ENCODE measurements at regions not wholly inside any gene's neighbourhood (a gene's known extent, or its start where the extent isn't known, plus 50 kb on each side); places are given as distances from the start of the nearest gene placed in this dataset.

DNA sequence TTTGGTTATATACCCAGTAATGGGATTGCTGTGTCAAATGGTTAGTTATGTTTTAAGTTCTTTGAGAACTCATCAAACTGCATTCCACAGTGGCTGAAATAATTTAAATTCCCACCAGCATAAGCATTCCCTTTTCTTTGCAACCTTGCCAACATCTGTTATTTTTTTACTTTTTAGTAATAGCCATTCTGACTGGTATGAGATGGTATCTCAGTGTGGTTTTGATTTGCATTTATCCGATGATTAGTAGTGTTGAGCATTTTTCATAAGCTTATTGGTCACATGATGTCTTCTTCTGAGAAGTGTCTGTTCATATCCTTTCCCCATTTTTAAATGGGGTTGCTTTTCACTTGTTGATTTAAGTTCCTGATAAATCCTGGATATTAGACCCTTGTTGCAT lies 435.7 kb upstream of the RIOK2 start:
- H3K9me3 Mint-ChIP-seq, result peaks cover 3 to 4% of the 10 kb centered on the region in 2 donors
- ATAC-seq (replicated peaks in 1 of 2) (no peak), DNase-seq (no peak)
- no peaks in the 10 kb centered on the region for H3K27me3 Mint-ChIP-seq (ENCODE audit: low read depth)
- no peaks in the 10 kb centered on the region for H3K36me3 Mint-ChIP-seq (ENCODE audit: insufficient read depth in 2 of 2)
- no peak overlapping the region for H3K27ac Mint-ChIP-seq
- H3K4me3 Mint-ChIP-seq, result no peak overlapping the region
- H3K4me1 Mint-ChIP-seq (ENCODE audit: low read depth), result no peaks in the 10 kb centered on the region

- DNase-seq (no peak), ATAC-seq (replicated peaks in 1 of 2) (no peak)
- peaks cover 2 to 4% of the 10 kb centered on the region in 2 donors for H3K9me3 Mint-ChIP-seq
- H3K27me3 Mint-ChIP-seq (ENCODE audit: low read depth), result no peaks in the 10 kb centered on the region
- no peak overlapping the region for H3K27ac Mint-ChIP-seq
- no peaks in the 10 kb centered on the region for H3K36me3 Mint-ChIP-seq (ENCODE audit: insufficient read depth in 2 of 2)
- no peak overlapping the region for H3K4me3 Mint-ChIP-seq
- H3K4me1 Mint-ChIP-seq (ENCODE audit: low read depth), result no peaks in the 10 kb centered on the region
Measured at GRCh38 chr5:97623441-97623840, 440.4 kb upstream of the RIOK2 start.

GRCh38 chr5:97624886-97625285 lies 441.8 kb upstream of the RIOK2 start:
- H3K27ac Mint-ChIP-seq, result no peak overlapping the region
- no peak for ATAC-seq (replicated peaks in 1 of 2)
- no peak for DNase-seq

DNA sequence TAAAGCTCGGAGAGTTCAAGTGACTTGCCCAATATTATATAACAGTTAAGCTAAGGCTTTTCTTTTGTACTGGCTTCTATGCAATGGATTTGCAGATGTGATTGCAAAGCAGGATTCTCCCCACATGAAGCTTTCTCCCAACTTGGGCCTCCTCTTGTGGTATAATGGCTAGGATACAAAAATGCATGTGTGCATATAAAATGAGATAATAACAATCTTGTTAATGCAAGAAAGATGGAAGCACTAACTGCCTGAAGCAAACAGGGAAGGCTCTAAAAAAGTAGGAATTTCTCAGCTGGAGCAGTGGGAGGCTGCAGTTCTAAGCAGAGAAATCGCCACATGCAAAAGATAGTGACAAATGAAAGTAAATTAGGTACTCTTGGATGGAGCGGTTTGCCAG lies 444.2 kb upstream of the RIOK2 start:
- ATAC-seq (replicated peaks in 1 of 2) (no peak), DNase-seq (no peak)
- Mint-ChIP-seq H3K27me3 (ENCODE audit: low read depth) (no peaks in the 10 kb centered on the region), H3K9me3 (peaks cover 0 to 2% of the 10 kb centered on the region in 2 donors), H3K4me3 (no peak overlapping the region), H3K27ac (no peak overlapping the region), H3K36me3 (ENCODE audit: insufficient read depth in 2 of 2) (no peaks in the 10 kb centered on the region), H3K4me1 (ENCODE audit: low read depth) (no peaks in the 10 kb centered on the region)

More at GRCh38 chr5:97624886-97625285, 441.8 kb upstream of the RIOK2 start:
- H3K27me3 Mint-ChIP-seq (ENCODE audit: low read depth), result no peaks in the 10 kb centered on the region
- no peaks in the 10 kb centered on the region for H3K4me1 Mint-ChIP-seq (ENCODE audit: low read depth)
- H3K4me3 Mint-ChIP-seq, result no peak overlapping the region
- H3K9me3 Mint-ChIP-seq, result peaks cover 0 to 2% of the 10 kb centered on the region in 2 donors
- no peaks in the 10 kb centered on the region for H3K36me3 Mint-ChIP-seq (ENCODE audit: insufficient read depth in 2 of 2)

DNA sequence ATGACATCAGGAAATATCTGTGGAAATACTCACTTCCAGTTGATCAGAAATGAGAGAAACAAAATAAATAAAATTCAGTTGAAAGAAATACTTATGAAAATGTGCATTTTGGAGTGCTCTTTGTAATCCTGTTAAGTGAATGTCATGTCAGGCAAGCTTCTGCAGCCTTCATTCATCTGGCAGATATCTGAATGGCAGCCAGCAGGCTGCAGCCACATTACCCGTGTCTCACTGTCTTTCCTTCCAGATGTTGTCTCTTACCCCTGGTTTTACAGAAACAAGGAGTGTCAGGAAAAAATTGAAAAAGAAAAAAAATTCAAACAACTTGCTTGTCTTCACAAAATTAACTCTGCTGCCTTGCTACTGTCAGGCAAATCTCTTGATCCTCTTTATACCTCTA lies 445.0 kb upstream of the RIOK2 start:
- Mint-ChIP-seq H3K36me3 (ENCODE audit: insufficient read depth in 2 of 2) (no peaks in the 10 kb centered on the region), H3K27ac (no peak overlapping the region), H3K4me3 (no peak overlapping the region), H3K9me3 (no peaks in the 10 kb centered on the region), H3K4me1 (ENCODE audit: low read depth) (no peaks in the 10 kb centered on the region), H3K27me3 (ENCODE audit: low read depth) (no peaks in the 10 kb centered on the region)
- ATAC-seq (replicated peaks in 1 of 2) (no peak), DNase-seq (no peak)

DNA sequence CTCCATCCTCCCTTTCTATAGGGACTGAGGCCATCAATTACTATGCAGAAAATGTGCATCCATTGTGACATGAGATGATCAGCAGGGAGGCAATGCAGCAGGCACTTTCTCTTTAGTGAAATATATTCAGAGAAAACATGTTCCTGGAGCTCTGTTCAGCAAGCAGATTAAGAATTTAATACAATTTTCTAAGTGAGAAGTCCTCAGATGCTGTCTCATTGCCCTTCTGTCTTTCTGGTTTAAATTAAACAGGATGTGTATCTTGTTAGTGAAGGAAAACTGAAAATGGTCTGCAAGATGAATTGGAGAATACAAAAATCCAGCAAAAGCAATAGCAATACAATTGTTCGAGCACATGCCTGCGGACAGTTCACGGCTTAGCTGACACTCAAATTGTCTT lies 445.8 kb upstream of the RIOK2 start:
- Mint-ChIP-seq H3K9me3 (no peaks in the 10 kb centered on the region), H3K27me3 (ENCODE audit: low read depth) (no peaks in the 10 kb centered on the region), H3K4me1 (ENCODE audit: low read depth) (no peaks in the 10 kb centered on the region), H3K36me3 (ENCODE audit: insufficient read depth in 2 of 2) (no peaks in the 10 kb centered on the region), H3K4me3 (no peak overlapping the region), H3K27ac (no peak overlapping the region)
- ATAC-seq (replicated peaks in 1 of 2) (no peak), DNase-seq (no peak)

GRCh38 chr5:97629276-97629675 lies 446.2 kb upstream of the RIOK2 start:
- Mint-ChIP-seq H3K36me3 (ENCODE audit: insufficient read depth in 2 of 2) (no peaks in the 10 kb centered on the region), H3K4me3 (no peak overlapping the region), H3K27me3 (ENCODE audit: low read depth) (no peaks in the 10 kb centered on the region), H3K4me1 (ENCODE audit: low read depth) (no peaks in the 10 kb centered on the region), H3K9me3 (no peaks in the 10 kb centered on the region), H3K27ac (no peak overlapping the region)
- DNase-seq (no peak), ATAC-seq (replicated peaks in 1 of 2) (no peak)

GRCh38 chr5:97635553-97635952 lies 452.5 kb upstream of the RIOK2 start:
- H3K27me3 Mint-ChIP-seq (ENCODE audit: low read depth), result no peaks in the 10 kb centered on the region
- H3K4me3 Mint-ChIP-seq, result no peak overlapping the region
- H3K27ac Mint-ChIP-seq, result no peak overlapping the region
- ATAC-seq (replicated peaks in 1 of 2), result no peak
- H3K9me3 Mint-ChIP-seq, result no peaks in the 10 kb centered on the region
- H3K36me3 Mint-ChIP-seq (ENCODE audit: insufficient read depth in 2 of 2), result no peaks in the 10 kb centered on the region
- H3K4me1 Mint-ChIP-seq (ENCODE audit: low read depth), result no peaks in the 10 kb centered on the region
- DNase-seq, result no peak

GRCh38 chr5:97636766-97637165 lies 453.7 kb upstream of the RIOK2 start:
- Mint-ChIP-seq H3K4me3 (no peak overlapping the region), H3K36me3 (ENCODE audit: insufficient read depth in 2 of 2) (no peaks in the 10 kb centered on the region), H3K27me3 (ENCODE audit: low read depth) (no peaks in the 10 kb centered on the region), H3K4me1 (ENCODE audit: low read depth) (no peaks in the 10 kb centered on the region), H3K9me3 (peaks cover 0 to 3% of the 10 kb centered on the region in 2 donors), H3K27ac (no peak overlapping the region)
- DNase-seq (no peak), ATAC-seq (replicated peaks in 1 of 2) (no peak)

DNA sequence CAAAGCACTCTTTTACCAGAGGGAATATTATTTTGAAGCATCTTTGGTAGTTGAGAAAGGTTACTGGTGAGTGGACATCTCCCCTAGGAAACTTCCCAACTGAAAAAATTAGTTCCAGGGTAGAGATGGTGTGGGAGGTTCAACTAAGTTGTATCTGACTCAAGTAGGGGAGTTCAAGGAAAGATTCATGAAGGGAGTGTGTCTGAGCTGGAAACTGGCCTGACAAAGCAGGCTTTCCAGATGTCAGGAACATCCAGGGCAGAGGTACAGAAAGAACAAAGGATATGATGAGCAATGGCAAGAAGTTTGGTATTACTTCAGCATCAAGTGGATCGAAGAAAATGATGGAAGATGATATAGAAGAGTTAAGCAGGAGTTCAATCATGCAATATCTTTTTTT lies 458.0 kb upstream of the RIOK2 start:
- Mint-ChIP-seq H3K9me3 (peaks cover 0 to 3% of the 10 kb centered on the region in 2 donors), H3K27me3 (ENCODE audit: low read depth) (no peaks in the 10 kb centered on the region), H3K36me3 (ENCODE audit: insufficient read depth in 2 of 2) (no peaks in the 10 kb centered on the region), H3K4me3 (no peak overlapping the region), H3K4me1 (ENCODE audit: low read depth) (no peaks in the 10 kb centered on the region), H3K27ac (no peak overlapping the region)
- DNase-seq (no peak), ATAC-seq (replicated peaks in 1 of 2) (no peak)

DNA sequence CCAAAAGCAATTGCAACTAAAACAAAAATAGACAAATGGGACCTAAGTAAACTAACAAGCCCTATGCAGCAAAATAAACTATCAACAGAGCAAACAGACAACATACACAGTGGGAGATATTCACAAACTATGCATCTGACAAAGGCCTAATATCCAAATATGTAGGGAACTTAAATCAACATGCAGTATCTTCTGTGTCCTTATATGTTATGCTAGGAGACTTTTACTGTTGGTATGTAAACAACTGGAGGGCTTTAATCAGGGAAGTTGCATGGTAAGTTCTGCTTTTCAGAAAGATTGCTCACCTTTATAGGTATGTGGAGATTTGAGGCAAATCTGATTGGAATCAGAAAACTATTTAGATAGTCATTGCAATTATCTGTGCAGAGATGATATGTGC lies 461.2 kb upstream of the RIOK2 start:
- ATAC-seq (replicated peaks in 1 of 2) (no peak), DNase-seq (no peak)
- H3K4me3 Mint-ChIP-seq, result no peak overlapping the region
- no peaks in the 10 kb centered on the region for H3K36me3 Mint-ChIP-seq (ENCODE audit: insufficient read depth in 2 of 2)
- H3K27me3 Mint-ChIP-seq (ENCODE audit: low read depth), result no peaks in the 10 kb centered on the region
- H3K27ac Mint-ChIP-seq, result no peak overlapping the region
- H3K4me1 Mint-ChIP-seq (ENCODE audit: low read depth), result no peaks in the 10 kb centered on the region
- peaks cover 2 to 3% of the 10 kb centered on the region in 2 donors for H3K9me3 Mint-ChIP-seq

- no peak for ATAC-seq (replicated peaks in 1 of 2)
- no peak overlapping the region for H3K27ac Mint-ChIP-seq
Measured at GRCh38 chr5:97644896-97645295, 461.8 kb upstream of the RIOK2 start.

DNA sequence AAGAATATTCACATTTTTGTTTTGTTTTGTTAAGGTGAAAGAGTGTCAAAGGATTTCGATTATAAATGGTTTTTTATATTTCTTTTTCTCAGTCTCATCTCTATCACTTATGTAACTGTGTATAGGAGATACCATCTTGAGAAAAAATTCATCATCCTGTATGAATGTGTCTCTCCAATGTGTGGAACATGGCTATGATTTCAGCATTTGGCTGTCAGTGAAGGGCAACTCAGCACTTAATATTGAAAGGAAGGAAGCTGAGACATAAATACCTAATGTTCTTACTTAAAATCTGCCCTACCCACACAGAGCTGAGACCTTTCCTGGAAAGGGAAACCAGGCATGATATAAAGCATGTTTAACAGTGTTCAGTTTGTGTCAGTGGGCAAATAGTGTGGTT lies 474.2 kb upstream of the RIOK2 start:
- Mint-ChIP-seq H3K4me1 (ENCODE audit: low read depth) (no peaks in the 10 kb centered on the region), H3K36me3 (ENCODE audit: insufficient read depth in 2 of 2) (no peaks in the 10 kb centered on the region), H3K27ac (no peak overlapping the region), H3K27me3 (ENCODE audit: low read depth) (no peaks in the 10 kb centered on the region), H3K9me3 (peaks cover 0 to 4% of the 10 kb centered on the region in 2 donors), H3K4me3 (no peak overlapping the region)
- DNase-seq (no peak), ATAC-seq (replicated peaks in 1 of 2) (no peak)

More at GRCh38 chr5:97644896-97645295, 461.8 kb upstream of the RIOK2 start:
- Mint-ChIP-seq H3K9me3 (peaks cover 2 to 3% of the 10 kb centered on the region in 2 donors), H3K4me3 (no peak overlapping the region), H3K27me3 (ENCODE audit: low read depth) (no peaks in the 10 kb centered on the region), H3K4me1 (ENCODE audit: low read depth) (no peaks in the 10 kb centered on the region), H3K36me3 (ENCODE audit: insufficient read depth in 2 of 2) (no peaks in the 10 kb centered on the region)
- no peak for DNase-seq

DNA sequence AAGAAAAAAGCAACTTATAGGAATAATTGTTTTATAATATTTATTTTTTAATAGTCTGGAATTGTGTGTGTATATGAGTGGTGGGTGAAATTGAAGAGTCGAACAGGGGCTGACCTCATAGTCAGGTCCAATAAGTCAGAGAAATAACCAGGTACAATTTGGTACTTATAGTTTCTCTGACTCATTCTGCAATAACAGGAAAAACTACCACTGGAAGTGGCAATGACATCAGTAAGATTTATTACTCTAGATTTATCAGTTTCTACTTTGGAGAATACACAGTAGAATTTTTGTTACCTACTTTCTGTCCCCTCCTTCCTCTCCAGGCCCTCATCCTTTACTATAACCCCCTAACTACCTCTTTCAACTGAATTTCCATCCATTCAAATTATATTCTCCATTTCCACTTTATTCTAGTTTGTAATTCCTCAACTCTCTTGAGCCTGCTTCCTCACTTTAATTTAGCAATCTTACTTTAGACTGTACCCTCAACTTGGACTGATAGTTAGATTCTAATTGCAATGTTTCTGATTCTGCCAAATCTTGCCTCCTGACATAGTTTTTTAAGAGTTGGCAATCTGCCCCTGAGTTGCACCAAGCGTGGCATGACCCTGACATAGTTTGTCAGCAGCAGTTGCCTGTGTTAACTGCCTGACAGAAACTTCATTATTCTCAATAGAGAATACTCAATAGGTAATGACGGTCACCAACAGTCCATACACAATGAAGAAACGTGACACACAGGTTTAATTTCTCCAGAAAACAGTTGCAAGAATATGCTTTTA lies 475.3 kb upstream of the RIOK2 start:
- H3K9me3 Mint-ChIP-seq, result peaks cover 0 to 4% of the 10 kb centered on the region in 2 donors
- H3K27ac Mint-ChIP-seq, result no peak overlapping the region
- no peaks in the 10 kb centered on the region for H3K4me1 Mint-ChIP-seq (ENCODE audit: low read depth)
- DNase-seq (no peak), ATAC-seq (replicated peaks in 1 of 2) (no peak)
- no peaks in the 10 kb centered on the region for H3K27me3 Mint-ChIP-seq (ENCODE audit: low read depth)
- no peak overlapping the region for H3K4me3 Mint-ChIP-seq
- H3K36me3 Mint-ChIP-seq (ENCODE audit: insufficient read depth in 2 of 2), result no peaks in the 10 kb centered on the region
